DOHH2 (cell line): ENCODE measurements at regions not wholly inside any gene's neighbourhood (a gene's known extent, or its start where the extent isn't known, plus 50 kb on each side); places are given as distances from the start of the nearest gene placed in this dataset.

ENCODE experiments used
- H3F3A ChIP-seq: fragments of 200-600 bp; sonication (generic), shearing (Covaris generic); 2 replicates; pipeline ENCODE4 v1.6.0; 2016; ENCODE audit warnings: antibody characterized with exemption, mild to moderate bottlenecking; ENCODE audit not compliant: control insufficient read depth, insufficient read depth
- H3K27ac ChIP-seq: fragments of 200-600 bp; sonication (generic); 2 replicates; pipeline ENCODE4 v1.5.1; 2014; ENCODE audit warnings: low read depth, mild to moderate bottlenecking, low read length, moderate library complexity
- H3K27me3 ChIP-seq: fragments of 200-600 bp; sonication (generic); 2 replicates; pipeline ENCODE4 v1.6.1; 2014; ENCODE audit warnings: mild to moderate bottlenecking, low read length, mixed read lengths; ENCODE audit not compliant: control insufficient read depth
- H3K36me3 ChIP-seq: fragments of 200-600 bp; sonication (generic); 2 replicates; pipeline ENCODE4 v1.6.1; 2014; ENCODE audit warnings: mild to moderate bottlenecking, low read length, moderate library complexity, mixed read lengths; ENCODE audit not compliant: control insufficient read depth
- H3K4me1 ChIP-seq: fragments of 200-600 bp; sonication (generic); 2 replicates; pipeline ENCODE4 v1.6.1; 2014; ENCODE audit warnings: mild to moderate bottlenecking, low read length, mixed read lengths; ENCODE audit not compliant: control insufficient read depth
- H3K4me2 ChIP-seq: fragments of 200-600 bp; sonication (generic); 2 replicates; pipeline ENCODE4 v1.6.0; 2014; ENCODE audit warnings: mild to moderate bottlenecking, low read length, moderate library complexity
- H3K4me3 ChIP-seq: fragments of 200-600 bp; sonication (generic); 2 replicates; pipeline ENCODE4 v1.5.1; 2014; ENCODE audit warnings: mild to moderate bottlenecking, low read length, mixed read lengths
- H3K79me2 ChIP-seq: fragments of 200-600 bp; sonication (generic); 2 replicates; pipeline ENCODE4 v1.6.1; 2014; ENCODE audit warnings: mild to moderate bottlenecking, low read length, mixed read lengths; ENCODE audit not compliant: control insufficient read depth
- H3K9me2 ChIP-seq: fragments of 200-600 bp; sonication (generic); replicated peaks from 2 replicates; pipeline ENCODE4 v1.6.1; 2014; ENCODE audit warnings: mild to moderate bottlenecking, low read length, mixed read lengths; ENCODE audit not compliant: control insufficient read depth
- H3K9me3 ChIP-seq: fragments of 200-600 bp; sonication (generic); 2 replicates; pipeline ENCODE4 v1.6.1; 2014; ENCODE audit warnings: antibody characterized with exemption, low read length, mixed read lengths; ENCODE audit not compliant: control insufficient read depth, insufficient read depth
- H4K20me1 ChIP-seq: fragments of 200-600 bp; sonication (generic); 2 replicates; pipeline ENCODE4 v1.6.0; 2014; ENCODE audit warnings: low read depth, mild to moderate bottlenecking, antibody characterized with exemption, low read length, moderate library complexity; ENCODE audit not compliant: control insufficient read depth, insufficient read depth
- EZH2phosphoT487 ChIP-seq: fragments of 200-600 bp; sonication (generic); IDR thresholded peaks from 2 replicates; pipeline ENCODE4 v1.6.1; 2017; ENCODE audit warnings: borderline replicate concordance, mild to moderate bottlenecking, antibody characterized with exemption, low read length, moderate library complexity, mixed read lengths
- TF ChIP-seq, protein P1 (sequence below): fragments of 200-600 bp; sonication (generic); IDR thresholded peaks from one replicate; pipeline ENCODE4 v1.5.1; 2014; ENCODE audit warnings: antibody characterized with exemption, mild to moderate bottlenecking, low read depth, low read length; ENCODE audit not compliant: poor library complexity, severe bottlenecking

GRCh38 chr1:81703756-81704463, 96.8 kb upstream of the ADGRL2 start:
- no peak for TF ChIP-seq EZH2phosphoT487
- TF ChIP-seq, protein P1, sequence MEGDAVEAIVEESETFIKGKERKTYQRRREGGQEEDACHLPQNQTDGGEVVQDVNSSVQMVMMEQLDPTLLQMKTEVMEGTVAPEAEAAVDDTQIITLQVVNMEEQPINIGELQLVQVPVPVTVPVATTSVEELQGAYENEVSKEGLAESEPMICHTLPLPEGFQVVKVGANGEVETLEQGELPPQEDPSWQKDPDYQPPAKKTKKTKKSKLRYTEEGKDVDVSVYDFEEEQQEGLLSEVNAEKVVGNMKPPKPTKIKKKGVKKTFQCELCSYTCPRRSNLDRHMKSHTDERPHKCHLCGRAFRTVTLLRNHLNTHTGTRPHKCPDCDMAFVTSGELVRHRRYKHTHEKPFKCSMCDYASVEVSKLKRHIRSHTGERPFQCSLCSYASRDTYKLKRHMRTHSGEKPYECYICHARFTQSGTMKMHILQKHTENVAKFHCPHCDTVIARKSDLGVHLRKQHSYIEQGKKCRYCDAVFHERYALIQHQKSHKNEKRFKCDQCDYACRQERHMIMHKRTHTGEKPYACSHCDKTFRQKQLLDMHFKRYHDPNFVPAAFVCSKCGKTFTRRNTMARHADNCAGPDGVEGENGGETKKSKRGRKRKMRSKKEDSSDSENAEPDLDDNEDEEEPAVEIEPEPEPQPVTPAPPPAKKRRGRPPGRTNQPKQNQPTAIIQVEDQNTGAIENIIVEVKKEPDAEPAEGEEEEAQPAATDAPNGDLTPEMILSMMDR, result no peak
- H4K20me1 ChIP-seq, result no peaks in the 10 kb centered on the region
- no peak overlapping the region for H3K27ac ChIP-seq
- no peaks in the 10 kb centered on the region for H3K9me3 ChIP-seq
- H3K27me3 ChIP-seq, result no peaks in the 10 kb centered on the region
- H3K4me3 ChIP-seq, result no peak overlapping the region
- no peaks in the 10 kb centered on the region for H3K36me3 ChIP-seq
- H3F3A ChIP-seq, result no peaks in the 10 kb centered on the region
- no peaks in the 10 kb centered on the region for H3K79me2 ChIP-seq
- no peaks in the 10 kb centered on the region for H3K4me1 ChIP-seq
- no peak overlapping the region for H3K4me2 ChIP-seq
- no peaks in the 10 kb centered on the region for H3K9me2 ChIP-seq

GRCh38 chr1:81703391-81703755, 97.4 kb upstream of the ADGRL2 start:
- Histone ChIP-seq H3K4me3 (no peak overlapping the region), H3K4me1 (no peaks in the 10 kb centered on the region), H3K9me3 (no peaks in the 10 kb centered on the region), H3K79me2 (no peaks in the 10 kb centered on the region), H3K36me3 (no peaks in the 10 kb centered on the region), H3F3A (no peaks in the 10 kb centered on the region), H3K9me2 (no peaks in the 10 kb centered on the region), H3K27me3 (no peaks in the 10 kb centered on the region), H4K20me1 (no peaks in the 10 kb centered on the region), H3K4me2 (no peak overlapping the region), H3K27ac (no peak overlapping the region)
- TF ChIP-seq, protein P1, result no peak
- TF ChIP-seq EZH2phosphoT487, result no peak

- Histone ChIP-seq H3K4me3 (no peak overlapping the region), H3K79me2 (no peaks in the 10 kb centered on the region), H3K36me3 (no peaks in the 10 kb centered on the region), H4K20me1 (no peaks in the 10 kb centered on the region), H3K4me2 (no peak overlapping the region), H3K27ac (no peak overlapping the region), H3K9me2 (no peaks in the 10 kb centered on the region), H3K27me3 (no peaks in the 10 kb centered on the region), H3F3A (no peaks in the 10 kb centered on the region), H3K9me3 (no peaks in the 10 kb centered on the region), H3K4me1 (no peaks in the 10 kb centered on the region)
- TF ChIP-seq, protein P1, result no peak
- no peak for TF ChIP-seq EZH2phosphoT487
These were observed 97.8 kb upstream of the ADGRL2 start for GRCh38 chr1:81702903-81703302.
